Stimulated activated CD4-positive, alpha-beta T cell treated with anti-CD3 and anti-CD28 coated beads, Interleukin-1b, Interleukin-23, amount 100 ng/mL, for 24 hours (primary cell): ENCODE measurements at regions not wholly inside any gene's neighbourhood (a gene's known extent, or its start where the extent isn't known, plus 50 kb on each side); places are given as distances from the start of the nearest gene placed in this dataset.

ENCODE experiments used
- DNase-seq, 4 experiments: peaks; one replicate each; pipeline ENCODE4 v3.0.0-alpha.2; 2020; ENCODE audit warnings: low read depth in 4 of 4, low spot score in 1 of 4

GRCh38 chr14:76657846-76658245, 103.4 kb upstream of the VASH1 start:
- no peak for DNase-seq

DNA sequence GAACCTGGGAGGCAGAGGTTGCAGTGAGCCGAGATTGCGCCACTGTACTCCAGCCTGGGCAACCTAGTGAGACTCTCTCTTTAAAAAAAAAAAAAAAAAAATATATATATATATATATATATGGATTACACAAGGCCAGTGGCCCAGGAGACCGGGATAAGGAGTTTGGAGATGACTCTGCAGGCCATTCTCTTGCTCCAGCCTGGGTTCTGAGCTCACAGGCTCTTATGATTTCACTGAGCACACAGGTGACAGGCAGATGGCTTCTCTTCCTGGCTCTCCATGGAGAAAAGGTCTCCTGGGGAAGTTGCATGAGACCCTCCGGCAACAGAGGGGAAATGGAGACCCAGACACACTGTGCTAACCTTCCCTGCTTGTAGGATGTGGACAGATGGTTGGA, 98.7 kb upstream of the VASH1 start:
- DNase-seq, result no peak

- no peak for DNase-seq
Measured at GRCh38 chr14:76664790-76665189, 96.5 kb upstream of the VASH1 start.

GRCh38 chr14:76666746-76667145, 94.5 kb upstream of the VASH1 start:
- DNase-seq, result no peak

DNA sequence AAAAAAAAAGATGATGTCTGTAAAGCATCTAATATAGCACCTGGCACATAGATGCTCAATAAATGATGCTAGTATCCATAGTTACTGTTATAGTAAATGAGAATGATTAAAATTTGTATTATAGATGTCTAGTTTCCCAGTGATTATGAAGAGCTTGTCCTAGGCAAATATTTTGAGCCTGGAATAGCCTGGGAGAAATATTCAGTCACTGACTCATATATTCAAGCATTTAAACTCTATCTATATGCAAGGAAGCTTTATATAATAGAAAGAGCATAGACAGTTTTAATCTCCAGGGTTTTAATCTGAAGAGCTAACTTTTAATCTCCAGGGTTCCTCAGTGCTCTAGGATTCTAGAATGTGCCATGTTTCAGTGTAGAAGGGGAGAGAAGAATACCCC, 91.5 kb upstream of the VASH1 start:
- no peak for DNase-seq

GRCh38 chr14:76672123-76672522, 89.1 kb upstream of the VASH1 start:
- DNase-seq, result no peak

DNA sequence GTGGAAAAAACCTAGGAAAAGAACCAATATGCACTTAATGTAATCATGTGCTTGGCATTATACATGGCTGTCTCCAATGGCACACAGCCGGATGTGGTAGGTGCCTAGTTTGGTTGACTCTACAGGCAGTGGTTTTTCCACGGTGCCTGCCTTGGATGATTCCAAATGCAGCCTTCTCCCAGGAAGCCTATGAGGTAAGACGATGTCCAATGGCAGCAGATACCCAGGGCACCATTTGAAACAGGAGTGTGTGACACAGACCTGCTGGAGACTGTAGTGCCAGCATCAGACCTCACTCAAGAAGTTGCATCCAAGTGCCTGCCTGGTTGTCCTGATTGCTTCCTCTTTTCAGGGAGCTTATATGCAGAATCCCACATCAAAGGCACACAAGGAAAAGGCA, 88.0 kb upstream of the VASH1 start:
- no peak for DNase-seq

GRCh38 chr14:76675046-76675445, 86.2 kb upstream of the VASH1 start:
- DNase-seq, result no peak

- DNase-seq, result no peak
Measured at GRCh38 chr14:76676539-76676938, 84.7 kb upstream of the VASH1 start.

DNA sequence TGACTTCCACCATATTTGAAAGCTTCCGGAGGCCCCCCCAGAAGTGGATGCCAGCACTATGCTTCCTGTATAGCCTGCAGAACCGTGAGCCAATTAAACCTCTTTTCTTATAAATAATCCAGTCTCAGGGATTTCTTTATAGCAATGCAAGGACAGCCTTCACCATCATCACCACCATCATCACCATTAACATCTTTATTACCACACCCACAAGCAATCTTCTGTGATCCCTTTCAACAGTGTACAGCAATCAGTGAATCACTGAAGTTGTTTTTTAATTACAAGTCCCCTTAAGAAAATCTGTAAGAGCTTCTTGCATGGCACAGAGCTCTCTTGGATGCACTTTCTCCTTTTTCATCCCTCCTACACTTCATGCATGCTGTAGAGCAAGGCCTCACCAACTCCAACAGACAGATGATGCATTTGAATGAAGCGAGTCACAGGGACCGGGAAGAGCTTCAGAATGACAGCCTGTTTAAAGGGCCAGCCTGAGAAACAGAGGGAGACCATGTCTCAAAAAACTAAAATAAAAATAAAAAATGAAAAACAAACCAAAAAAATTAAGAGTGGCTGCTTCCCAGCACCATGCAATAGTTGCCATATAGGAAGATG, 83.6 kb upstream of the VASH1 start:
- DNase-seq, result no peak

- DNase-seq, result no peak
Measured at GRCh38 chr14:76678244-76678800, 82.9 kb upstream of the VASH1 start.

DNA sequence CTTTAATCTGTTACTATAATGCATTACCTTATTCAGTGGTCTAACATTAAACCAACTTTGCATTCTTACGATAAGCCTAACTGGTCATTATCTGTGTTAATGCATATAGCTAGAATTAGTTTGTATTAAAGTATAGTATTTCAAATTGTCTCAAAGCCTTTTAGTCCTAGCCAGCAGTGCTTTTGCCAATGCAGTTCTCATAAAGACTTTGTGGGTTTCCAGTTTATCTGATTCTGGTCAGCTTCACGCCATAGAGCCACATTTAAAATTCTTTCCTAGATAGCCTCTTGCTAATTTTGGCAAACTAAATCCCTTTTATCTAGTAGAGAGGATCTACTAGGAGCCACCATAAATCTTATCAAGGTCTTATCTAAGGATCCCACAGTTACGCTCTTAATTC, 78.9 kb upstream of the VASH1 start:
- DNase-seq, result no peak

- no peak for DNase-seq
Measured at GRCh38 chr14:76686646-76687045, 74.6 kb upstream of the VASH1 start.

GRCh38 chr14:76687611-76688382, 73.5 kb upstream of the VASH1 start:
- no peak for DNase-seq

DNA sequence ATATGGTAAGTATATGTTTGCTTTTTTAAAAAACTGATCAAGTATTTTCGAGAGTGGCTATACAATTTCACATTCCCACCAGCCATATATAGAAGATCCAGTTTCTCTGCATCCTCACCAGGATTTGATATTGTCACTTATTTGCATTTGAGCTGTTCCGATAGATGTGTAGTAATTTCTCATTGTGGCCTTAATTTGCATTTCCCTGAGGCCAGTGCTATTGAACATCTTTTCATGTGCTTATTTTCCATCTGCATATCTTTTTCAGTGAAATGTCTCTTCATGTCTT, 72.9 kb upstream of the VASH1 start:
- DNase-seq, result no peak

- DNase-seq, result no peak
Measured at GRCh38 chr14:76690502-76691105, 70.7 kb upstream of the VASH1 start.

GRCh38 chr14:76694106-76694505, 67.2 kb upstream of the VASH1 start:
- DNase-seq, result no peak

DNA sequence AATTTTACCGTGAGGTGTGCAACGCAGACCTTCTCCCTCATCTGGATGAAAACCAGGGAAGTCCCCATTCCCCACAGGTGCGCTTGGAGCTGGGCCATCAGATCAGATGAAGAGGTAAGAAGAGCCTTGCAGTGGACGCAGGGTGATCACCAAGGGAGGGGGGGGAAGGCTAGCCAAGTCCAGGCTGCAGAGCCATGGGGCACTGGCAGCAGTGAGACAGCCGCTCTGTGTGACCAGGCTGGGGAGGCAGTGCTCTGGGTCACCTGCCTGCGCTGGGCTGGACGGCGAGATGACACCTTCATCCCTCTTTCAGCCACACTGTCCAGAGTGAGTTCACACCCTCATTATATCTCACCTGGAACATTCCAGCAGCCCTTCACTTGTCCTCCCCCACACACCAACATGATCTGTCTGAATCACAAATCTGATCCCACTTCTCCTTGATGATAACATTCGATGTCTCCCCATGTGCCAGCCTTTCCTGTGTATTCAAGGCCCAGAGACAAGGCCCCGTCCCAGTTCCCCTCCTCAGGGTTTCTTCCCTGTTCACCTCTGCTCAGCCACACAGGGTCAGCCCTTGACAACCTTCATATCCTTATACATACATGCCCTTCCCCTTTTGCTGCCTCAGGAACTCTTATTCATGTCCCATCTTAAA, 65.9 kb upstream of the VASH1 start:
- no peak for DNase-seq

- no peak for DNase-seq
Measured at GRCh38 chr14:76696361-76696760, 64.9 kb upstream of the VASH1 start.

- no peak for DNase-seq
Measured at GRCh38 chr14:76696791-76697190, 64.5 kb upstream of the VASH1 start.

GRCh38 chr14:76697246-76697905, 63.9 kb upstream of the VASH1 start:
- DNase-seq, result no peak
